C4-2B (cell line): ENCODE measurements at regions not wholly inside any gene's neighbourhood (a gene's known extent, or its start where the extent isn't known, plus 50 kb on each side); places are given as distances from the start of the nearest gene placed in this dataset.

Source experiments
- H3K27ac ChIP-seq: fragments of 450-650 bp; 2 replicates; pipeline ENCODE4 v1.5.1; 2017
- CTCF ChIP-seq: fragments of 450-650 bp; conservative IDR thresholded peaks from 2 replicates; pipeline ENCODE4 v1.5.1; 2017; ENCODE audit warnings: mild to moderate bottlenecking
- ZFX ChIP-seq: fragments of 450-650 bp; IDR thresholded peaks from 2 replicates; pipeline ENCODE4 v1.6.1; 2017

DNA sequence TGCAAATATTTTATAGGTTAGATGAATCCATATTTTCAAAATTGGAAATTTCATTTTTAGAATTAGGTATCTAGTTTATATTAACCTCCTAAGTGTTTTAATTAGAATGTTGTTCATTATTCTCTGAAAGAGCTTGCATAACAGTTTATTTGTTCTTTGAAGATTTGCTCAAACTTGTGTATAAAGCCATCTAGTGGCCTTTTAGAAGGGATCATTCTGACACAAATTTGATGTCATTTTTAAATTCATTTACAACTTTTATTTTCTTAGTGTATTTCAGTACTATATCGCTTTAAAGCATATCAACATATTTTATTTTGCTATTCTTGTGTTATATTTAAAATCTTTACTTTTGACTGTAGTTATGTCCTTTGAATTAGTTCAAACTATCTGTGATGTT is 527.0 kb upstream of the NRG3 start:
- H3K27ac ChIP-seq: no peak overlapping the region
- TF ChIP-seq CTCF: peak; percentile 39
- TF ChIP-seq ZFX: no peak

DNA sequence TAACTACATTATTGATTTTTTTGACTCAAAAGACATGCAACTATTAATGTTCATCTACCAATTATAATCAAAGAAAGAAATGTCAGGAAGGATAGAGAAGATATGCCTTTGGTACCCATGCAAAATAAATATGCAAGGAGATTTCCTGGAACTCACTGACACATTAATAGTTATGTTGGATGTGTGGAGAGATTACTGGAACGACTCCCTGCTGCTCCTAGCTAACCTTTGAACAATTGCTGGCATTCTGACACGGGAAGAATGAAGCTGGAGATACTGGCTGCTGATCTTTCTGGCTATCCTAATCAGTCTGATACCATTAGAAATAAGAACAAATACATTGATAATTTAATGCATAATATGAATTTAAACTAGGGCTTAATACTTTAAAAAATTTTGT is 507.9 kb upstream of the NRG3 start:
- TF ChIP-seq ZFX: no peak
- no peak for TF ChIP-seq CTCF
- H3K27ac ChIP-seq: no peak overlapping the region

DNA sequence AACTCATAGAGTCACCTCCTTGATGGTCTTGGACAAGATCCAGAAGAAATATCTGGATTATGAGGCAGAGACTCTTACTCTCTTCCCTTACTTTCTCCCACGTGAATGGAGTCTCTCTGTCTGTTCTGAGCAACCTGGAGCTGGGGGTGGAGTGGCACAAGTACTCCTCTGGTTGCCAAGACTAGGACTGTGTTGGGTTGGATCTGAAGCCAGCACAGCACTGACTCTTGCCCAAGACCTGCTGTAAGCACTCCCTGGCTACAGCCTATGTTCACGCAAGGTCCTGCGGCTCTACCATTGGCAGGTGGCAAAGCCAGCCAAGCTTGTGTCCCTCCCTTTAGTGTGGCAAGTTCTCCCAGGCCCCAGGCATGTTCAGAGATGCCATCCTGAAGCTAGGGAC is 488.2 kb upstream of the NRG3 start:
- H3K27ac ChIP-seq: no peak overlapping the region
- TF ChIP-seq ZFX (no peak), CTCF (no peak)

DNA sequence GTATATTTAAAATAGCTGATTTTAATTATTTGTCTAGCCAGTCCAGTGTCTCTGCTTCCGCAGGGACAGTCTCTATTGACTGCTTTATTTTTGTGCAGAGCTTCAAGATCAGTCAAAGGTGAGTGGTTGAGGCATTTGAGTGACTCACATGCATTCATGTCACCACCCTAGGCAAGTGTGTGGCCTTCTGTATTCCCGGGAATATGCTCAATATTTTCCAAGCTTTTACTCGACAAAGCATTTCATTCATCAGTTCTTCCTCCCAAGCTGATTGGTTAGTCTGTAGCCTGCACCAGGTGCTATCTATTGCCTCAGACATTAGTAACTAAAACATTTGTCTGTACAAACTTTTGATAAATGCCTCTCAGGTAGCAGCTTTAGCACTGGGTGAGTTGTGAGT is 471.5 kb upstream of the NRG3 start:
- no peak for TF ChIP-seq ZFX
- no peak for TF ChIP-seq CTCF
- H3K27ac ChIP-seq: no peak overlapping the region

DNA sequence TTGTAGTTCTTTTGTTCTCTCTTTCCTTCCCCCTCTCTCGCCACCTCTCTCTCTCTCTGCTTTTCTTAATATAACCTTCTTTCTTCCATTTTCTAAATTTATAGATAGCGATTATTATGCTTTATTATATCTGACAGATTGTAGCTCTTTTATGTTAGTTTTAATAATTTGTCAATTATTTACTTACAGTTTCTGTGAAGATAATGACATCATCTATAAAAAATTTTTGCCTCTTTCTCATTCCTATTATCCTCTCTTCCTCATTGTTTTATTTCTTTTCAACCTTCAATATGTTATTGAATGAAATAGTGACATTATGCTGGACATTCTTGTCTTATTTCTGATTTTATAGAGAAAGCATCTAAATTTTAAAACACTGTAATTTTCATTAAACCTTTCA is 469.6 kb upstream of the NRG3 start:
- TF ChIP-seq ZFX (no peak), CTCF (no peak)
- no peak overlapping the region for H3K27ac ChIP-seq

- TF ChIP-seq CTCF (peak; percentile 43), ZFX (no peak)
- no peak overlapping the region for H3K27ac ChIP-seq
Observed at GRCh38 chr10:81414038-81414437, 461.0 kb upstream of the NRG3 start.

- no peak for TF ChIP-seq CTCF
Observed at GRCh38 chr10:81426722-81427121, 448.3 kb upstream of the NRG3 start.

More at GRCh38 chr10:81426722-81427121, 448.3 kb upstream of the NRG3 start:
- no peak overlapping the region for H3K27ac ChIP-seq
